ENCODE measurements at regions not wholly inside any gene's neighbourhood (a gene's known extent, or its start where the extent isn't known, plus 50 kb on each side); places are given as distances from the start of the nearest gene placed in this dataset.

GRCh38 chr6:140032189-140032588 lies 657.7 kb upstream of the CITED2 start:
- no peak for TF ChIP-seq ZKSCAN1 (IDR thresholded peaks at IDR 0.05; ENCODE audit: low read depth, low read length)
- no peak for TF ChIP-seq RBM15 (IDR thresholded peaks at IDR 0.05; ENCODE audit: insufficient read depth, low read length)
- TF ChIP-seq CTCF (IDR thresholded peaks at IDR 0.05 in 2 of 3, conservative IDR thresholded peaks at IDR 0.05 in 1 of 3; ENCODE audit: insufficient read depth in 2 of 3, low read depth in 1 of 3, low read length in 3 of 3): no peak
- TF ChIP-seq CHD4 (IDR thresholded peaks at IDR 0.05; ENCODE audit: insufficient read depth, insufficient replicate concordance, low read depth, low read length, poor library complexity, severe bottlenecking): no peak
- no peak for TF ChIP-seq CC2D1A (IDR thresholded peaks at IDR 0.05)
- TF ChIP-seq RFX5 (IDR thresholded peaks at IDR 0.05; ENCODE audit: low read depth, low read length): no peak
- no peak for TF ChIP-seq CEBPB (tag; IDR thresholded peaks at IDR 0.05)
- TF ChIP-seq ZC3H11A (IDR thresholded peaks at IDR 0.05; ENCODE audit: low read depth, low read length): no peak
- TF ChIP-seq MTF1 (CRISPR knock-in tag; IDR thresholded peaks at IDR 0.05; ENCODE audit: borderline replicate concordance): no peak
- TF ChIP-seq COPS2 (conservative IDR thresholded peaks at IDR 0.05): no peak
- no peak for TF ChIP-seq PHB (CRISPR knock-in tag; IDR thresholded peaks at IDR 0.05)

Data from K562 (cell line).